ENCODE measurements at regions not wholly inside any gene's neighbourhood (a gene's known extent, or its start where the extent isn't known, plus 50 kb on each side); places are given as distances from the start of the nearest gene placed in this dataset.

GRCh38 chr15:81858136-81858535, 187.7 kb downstream of the MEX3B start:
- TF ChIP-seq CTCF (IDR thresholded peaks at IDR 0.05) (no peak), REST (IDR thresholded peaks at IDR 0.05) (no peak), POLR2A (IDR thresholded peaks at IDR 0.05; ENCODE audit: low read length) (no peak), USF2 (IDR thresholded peaks at IDR 0.05) (no peak), SMC3 (IDR thresholded peaks at IDR 0.05) (no peak)

All from A549 (cell line).